GM12865 (cell line): ENCODE measurements at regions not wholly inside any gene's neighbourhood (a gene's known extent, or its start where the extent isn't known, plus 50 kb on each side); places are given as distances from the start of the nearest gene placed in this dataset.
"Not testable (repeated sequence)": the region's sequence is repeated elsewhere in the genome, so short reads cannot be mapped to it uniquely, and the experiment has no call there.

Experiments used
- DNase-seq: peaks from one replicate; pipeline ENCODE4 v3.0.0; 2010; ENCODE audit warnings: low read depth
- H3K4me3 ChIP-seq: 2 replicates; pipeline ENCODE4 v1.5.1; 2011; ENCODE audit warnings: mild to moderate bottlenecking, low read depth, low read length, control low read depth
- TF ChIP-seq, protein P1 (sequence below): IDR thresholded peaks from 2 replicates; pipeline ENCODE4 v1.5.1; 2011; ENCODE audit warnings: low read length, control low read depth, low read depth, inconsistent platforms; ENCODE audit not compliant: insufficient read depth; ENCODE audit errors: missing control alignments

DNA sequence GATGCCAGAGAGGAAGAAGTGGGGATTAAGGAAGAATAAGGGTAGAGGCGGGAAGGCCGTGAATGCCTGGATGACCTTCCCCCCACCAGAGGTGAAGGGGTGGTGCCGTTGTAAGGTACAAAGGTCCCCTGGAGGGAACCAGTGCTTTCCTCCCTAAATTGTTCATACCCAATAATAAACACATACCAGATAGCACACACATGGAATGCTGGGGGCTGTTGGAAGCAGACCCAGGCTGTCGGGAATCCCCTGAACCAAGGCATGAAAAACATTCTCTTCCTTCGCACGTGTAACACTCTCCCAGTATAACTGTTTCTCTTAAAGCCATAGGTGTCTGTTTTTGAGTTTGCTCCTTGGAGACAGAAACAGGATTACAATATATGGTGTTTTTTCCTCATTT, 107.1 kb upstream of the CTAGE1 start:
- H3K4me3 ChIP-seq, result no peak overlapping the region
- TF ChIP-seq, protein P1, sequence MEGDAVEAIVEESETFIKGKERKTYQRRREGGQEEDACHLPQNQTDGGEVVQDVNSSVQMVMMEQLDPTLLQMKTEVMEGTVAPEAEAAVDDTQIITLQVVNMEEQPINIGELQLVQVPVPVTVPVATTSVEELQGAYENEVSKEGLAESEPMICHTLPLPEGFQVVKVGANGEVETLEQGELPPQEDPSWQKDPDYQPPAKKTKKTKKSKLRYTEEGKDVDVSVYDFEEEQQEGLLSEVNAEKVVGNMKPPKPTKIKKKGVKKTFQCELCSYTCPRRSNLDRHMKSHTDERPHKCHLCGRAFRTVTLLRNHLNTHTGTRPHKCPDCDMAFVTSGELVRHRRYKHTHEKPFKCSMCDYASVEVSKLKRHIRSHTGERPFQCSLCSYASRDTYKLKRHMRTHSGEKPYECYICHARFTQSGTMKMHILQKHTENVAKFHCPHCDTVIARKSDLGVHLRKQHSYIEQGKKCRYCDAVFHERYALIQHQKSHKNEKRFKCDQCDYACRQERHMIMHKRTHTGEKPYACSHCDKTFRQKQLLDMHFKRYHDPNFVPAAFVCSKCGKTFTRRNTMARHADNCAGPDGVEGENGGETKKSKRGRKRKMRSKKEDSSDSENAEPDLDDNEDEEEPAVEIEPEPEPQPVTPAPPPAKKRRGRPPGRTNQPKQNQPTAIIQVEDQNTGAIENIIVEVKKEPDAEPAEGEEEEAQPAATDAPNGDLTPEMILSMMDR, result no peak
- no peak for DNase-seq

DNA sequence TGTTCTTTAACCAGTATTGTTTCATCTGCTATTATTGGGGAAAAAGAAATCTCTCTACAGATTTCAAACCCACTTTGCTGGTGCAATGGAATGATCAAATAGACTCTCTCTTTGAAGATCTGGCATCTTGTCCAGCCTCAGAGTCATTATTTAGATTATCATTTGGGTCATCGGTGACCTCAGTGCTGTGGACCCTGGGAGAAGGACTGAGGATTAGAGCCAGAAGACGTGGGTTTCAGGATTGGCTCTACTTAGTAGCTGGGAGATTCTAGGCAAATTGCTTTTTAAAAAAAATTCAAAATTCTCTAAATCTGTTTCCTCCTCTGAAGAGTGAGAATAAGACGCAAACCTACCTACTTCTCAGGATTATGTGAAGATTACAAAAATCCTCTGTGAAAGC, 107.6 kb upstream of the CTAGE1 start:
- no peak overlapping the region for H3K4me3 ChIP-seq
- no peak for DNase-seq
- TF ChIP-seq, protein P1, result no peak

DNA sequence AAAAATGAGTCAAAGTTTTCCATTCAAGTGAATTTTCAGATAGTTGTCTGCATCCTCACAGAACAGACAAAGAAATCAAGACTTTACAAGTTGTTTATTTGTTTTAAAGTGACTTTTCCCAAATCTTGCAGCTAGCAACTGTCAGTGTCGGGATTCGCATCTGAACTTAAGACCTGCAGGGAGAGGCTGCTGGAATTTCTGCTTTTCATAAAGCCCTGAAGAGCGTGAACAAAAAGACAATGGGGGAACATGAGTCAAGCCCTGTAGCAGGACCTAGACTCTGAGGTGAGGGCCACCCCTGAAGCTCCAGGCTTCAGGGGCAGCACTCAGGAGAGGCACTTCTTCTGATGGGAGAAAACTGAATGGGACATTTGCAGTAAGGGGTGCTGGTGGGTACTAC, 108.2 kb upstream of the CTAGE1 start:
- no peak overlapping the region for H3K4me3 ChIP-seq
- no peak for DNase-seq
- TF ChIP-seq, protein P1, result no peak

DNA sequence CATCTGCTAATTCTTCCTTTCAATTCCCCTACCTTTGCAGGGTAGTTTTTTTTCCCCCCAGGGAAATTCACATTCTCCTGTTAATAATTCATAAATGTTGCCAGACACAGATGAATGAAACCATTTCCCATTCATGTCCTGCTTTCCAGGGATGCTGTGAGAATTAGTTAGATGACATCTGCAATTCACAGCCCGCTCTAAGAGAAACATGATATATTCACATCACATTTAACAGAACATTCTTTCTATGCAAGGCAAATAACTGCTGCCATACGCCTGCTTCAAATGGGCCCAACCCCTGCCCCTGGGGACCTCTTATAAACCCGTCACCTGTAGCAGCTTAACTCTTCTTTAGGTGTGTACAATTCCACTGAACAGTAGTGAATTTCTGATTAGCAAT, 110.6 kb upstream of the CTAGE1 start:
- no peak for DNase-seq
- no peak overlapping the region for H3K4me3 ChIP-seq
- TF ChIP-seq, protein P1, result no peak

DNA sequence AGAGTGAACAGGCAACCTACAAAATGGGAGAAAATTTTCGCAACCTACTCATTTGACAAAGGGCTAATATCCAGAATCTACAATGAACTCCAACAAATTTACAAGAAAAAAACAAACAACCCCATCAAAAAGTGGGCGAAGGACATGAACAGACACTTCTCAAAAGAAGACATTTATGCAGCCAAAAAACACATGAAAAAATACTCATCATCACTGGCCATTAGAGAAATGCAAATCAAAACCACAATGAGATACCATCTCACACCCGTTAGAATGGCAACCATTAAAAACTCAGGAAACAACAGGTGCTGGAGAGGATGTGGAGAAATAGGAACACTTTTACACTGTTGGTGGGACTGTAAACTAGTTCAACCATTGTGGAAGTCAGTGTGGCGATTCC, 117.0 kb upstream of the CTAGE1 start:
- not testable (repeated sequence) for DNase-seq, H3K4me3 ChIP-seq

DNA sequence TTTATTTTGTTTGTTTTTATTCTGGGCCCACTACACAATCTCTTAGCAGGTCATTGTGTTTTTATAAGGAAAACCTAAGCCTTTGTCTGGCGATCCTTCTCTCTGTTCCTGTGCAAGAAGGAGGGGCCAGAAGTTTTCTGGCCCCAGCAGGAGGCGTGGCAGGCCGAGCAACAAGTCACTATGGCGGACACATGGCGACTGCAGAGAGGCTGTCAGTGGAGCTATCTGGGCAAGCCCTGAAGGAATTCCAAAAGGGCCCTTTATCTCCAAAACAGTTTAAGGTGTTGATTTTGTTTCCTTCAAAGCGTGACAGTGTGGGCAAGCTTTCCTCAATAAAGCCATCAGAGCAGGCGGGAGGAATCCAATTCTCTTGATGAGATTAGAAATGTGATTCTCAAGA, 118.8 kb upstream of the CTAGE1 start:
- TF ChIP-seq, protein P1, result no peak
- no peak overlapping the region for H3K4me3 ChIP-seq
- DNase-seq, result no peak

DNA sequence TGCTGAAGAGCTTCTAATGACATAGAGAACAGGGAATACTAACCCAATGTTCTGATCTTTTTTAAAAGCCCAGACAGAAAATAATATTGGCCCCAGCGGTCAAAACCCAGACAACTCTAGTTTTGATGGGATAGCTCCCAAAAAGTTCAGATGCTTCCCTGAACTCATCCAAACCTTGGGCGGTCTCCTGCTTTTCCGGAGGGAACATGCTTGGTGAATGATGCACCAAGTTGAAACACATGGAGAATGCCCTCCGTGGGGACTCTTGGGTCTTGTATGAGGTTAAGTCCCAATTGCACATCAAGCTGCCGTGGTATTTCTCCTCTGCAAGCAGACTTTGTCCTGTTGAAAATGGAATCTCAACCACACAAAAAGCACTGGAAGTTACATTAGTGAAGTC, 120.7 kb upstream of the CTAGE1 start:
- DNase-seq, result no peak
- no peak overlapping the region for H3K4me3 ChIP-seq
- TF ChIP-seq, protein P1, result no peak

DNA sequence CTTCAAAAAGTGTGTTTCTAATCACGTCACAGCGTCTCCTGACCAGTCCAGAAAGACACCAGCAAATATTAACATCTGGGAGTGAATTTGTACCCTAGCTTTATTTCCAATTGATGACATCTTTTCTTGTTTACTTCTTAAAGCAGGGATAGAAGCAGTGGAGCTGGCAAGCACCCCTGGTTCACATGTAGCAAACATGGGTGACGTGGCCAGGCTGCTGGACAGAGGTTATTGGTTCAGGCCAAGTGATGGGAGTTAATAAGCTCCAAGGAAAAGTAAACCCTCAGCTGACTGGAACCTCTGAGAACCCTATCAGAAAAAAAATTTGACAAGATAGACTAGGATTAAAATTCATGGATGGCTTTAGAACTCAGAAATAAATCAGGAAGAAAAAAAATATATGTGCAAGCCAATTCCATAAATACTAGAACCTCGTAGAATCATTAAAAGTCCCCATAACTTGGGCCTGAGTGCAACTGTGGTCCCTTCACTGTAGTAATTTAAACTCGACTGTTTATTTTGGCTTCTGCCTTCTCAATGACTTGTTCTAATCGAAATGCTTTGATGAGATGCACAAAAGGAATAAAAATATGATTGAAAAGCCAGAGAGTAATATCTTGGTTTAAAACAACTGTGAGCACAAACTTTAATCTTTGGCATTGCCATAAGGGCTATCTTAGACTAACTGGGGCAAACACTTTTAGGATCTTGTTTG, 121.5 kb upstream of the CTAGE1 start:
- TF ChIP-seq, protein P1, result no peak
- no peak overlapping the region for H3K4me3 ChIP-seq
- no peak for DNase-seq
